ENCODE measurements at regions not wholly inside any gene's neighbourhood (a gene's known extent, or its start where the extent isn't known, plus 50 kb on each side); places are given as distances from the start of the nearest gene placed in this dataset.

- TF ChIP-seq GATA2 (IDR thresholded peaks at IDR 0.05; ENCODE audit: low read depth, low read length) = no peak
- TF ChIP-seq GATA3 (IDR thresholded peaks at IDR 0.05; ENCODE audit: low read depth, low read length) = no peak
These were observed 97.5 kb upstream of the COPS8 start for GRCh38 chr2:236988216-236988615.

GRCh38 chr2:236988690-236989624 lies 96.7 kb upstream of the COPS8 start:
- TF ChIP-seq GATA2 (IDR thresholded peaks at IDR 0.05; ENCODE audit: low read depth, low read length) (no peak), GATA3 (IDR thresholded peaks at IDR 0.05; ENCODE audit: low read depth, low read length) (no peak)

- no peak for TF ChIP-seq GATA2 (IDR thresholded peaks at IDR 0.05; ENCODE audit: low read depth, low read length)
- no peak for TF ChIP-seq GATA3 (IDR thresholded peaks at IDR 0.05; ENCODE audit: low read depth, low read length)
These were observed 95.1 kb upstream of the COPS8 start for GRCh38 chr2:236990552-236990951.

DNA sequence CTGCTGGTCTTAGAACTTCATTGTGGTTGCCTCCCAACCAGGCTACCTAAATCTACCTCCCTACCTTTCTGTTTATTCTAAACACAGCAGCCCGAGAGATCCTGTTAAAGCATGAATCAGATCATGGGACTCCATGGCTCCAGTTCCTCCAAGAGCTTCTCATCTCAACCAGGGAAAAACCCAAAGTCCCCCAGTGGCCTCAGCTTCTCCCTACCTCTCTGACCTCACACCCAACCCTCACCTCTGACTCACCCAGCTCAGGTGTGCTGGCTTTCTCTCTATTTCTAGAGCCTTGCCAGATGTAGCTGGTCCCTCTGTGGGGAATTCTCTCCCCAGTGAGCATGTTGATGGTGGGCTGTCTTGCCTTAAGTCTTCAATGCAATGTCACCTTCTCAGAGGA lies 93.8 kb upstream of the COPS8 start:
- TF ChIP-seq GATA2 (IDR thresholded peaks at IDR 0.05; ENCODE audit: low read depth, low read length) (no peak), GATA3 (IDR thresholded peaks at IDR 0.05; ENCODE audit: low read depth, low read length) (no peak)

- no peak for TF ChIP-seq GATA2 (IDR thresholded peaks at IDR 0.05; ENCODE audit: low read depth, low read length)
- TF ChIP-seq GATA3 (IDR thresholded peaks at IDR 0.05; ENCODE audit: low read depth, low read length) = no peak
These were observed 92.4 kb upstream of the COPS8 start for GRCh38 chr2:236993286-236993685.

GRCh38 chr2:236994361-236994760 lies 91.3 kb upstream of the COPS8 start:
- TF ChIP-seq GATA3 (IDR thresholded peaks at IDR 0.05; ENCODE audit: low read depth, low read length) (no peak), GATA2 (IDR thresholded peaks at IDR 0.05; ENCODE audit: low read depth, low read length) (no peak)

GRCh38 chr2:236997069-236997715 lies 88.5 kb upstream of the COPS8 start:
- TF ChIP-seq GATA3 (IDR thresholded peaks at IDR 0.05; ENCODE audit: low read depth, low read length) = no peak
- TF ChIP-seq GATA2 (IDR thresholded peaks at IDR 0.05; ENCODE audit: low read depth, low read length) = no peak

GRCh38 chr2:236998236-236998635 lies 87.5 kb upstream of the COPS8 start:
- TF ChIP-seq GATA3 (IDR thresholded peaks at IDR 0.05; ENCODE audit: low read depth, low read length) = no peak
- no peak for TF ChIP-seq GATA2 (IDR thresholded peaks at IDR 0.05; ENCODE audit: low read depth, low read length)

GRCh38 chr2:236998758-236999157 lies 86.9 kb upstream of the COPS8 start:
- no peak for TF ChIP-seq GATA2 (IDR thresholded peaks at IDR 0.05; ENCODE audit: low read depth, low read length)
- TF ChIP-seq GATA3 (IDR thresholded peaks at IDR 0.05; ENCODE audit: low read depth, low read length) = no peak

DNA sequence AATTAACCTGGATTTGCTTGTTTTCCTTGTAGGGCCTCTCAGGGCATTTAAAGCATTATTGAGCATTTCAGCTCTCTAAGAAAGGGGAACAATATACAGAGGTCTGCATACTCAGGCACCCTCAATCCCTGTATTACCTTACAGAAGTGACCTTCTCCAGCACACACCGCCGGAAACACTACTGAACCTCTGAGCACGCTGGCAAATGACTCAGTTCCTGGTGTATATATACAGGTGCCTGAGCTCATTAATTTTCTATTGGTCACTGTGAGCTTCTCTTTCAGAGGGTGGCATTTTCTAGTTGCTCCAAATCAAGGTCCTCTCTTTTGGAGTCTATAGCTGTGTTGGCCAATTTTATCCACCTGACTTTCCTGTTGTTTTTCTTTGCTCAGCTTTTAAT lies 85.2 kb upstream of the COPS8 start:
- TF ChIP-seq GATA2 (IDR thresholded peaks at IDR 0.05; ENCODE audit: low read depth, low read length) (no peak), GATA3 (IDR thresholded peaks at IDR 0.05; ENCODE audit: low read depth, low read length) (no peak)

- TF ChIP-seq GATA3 (IDR thresholded peaks at IDR 0.05; ENCODE audit: low read depth, low read length) = no peak
- TF ChIP-seq GATA2 (IDR thresholded peaks at IDR 0.05; ENCODE audit: low read depth, low read length) = no peak
These were observed 74.4 kb upstream of the COPS8 start for GRCh38 chr2:237011206-237011795.

- TF ChIP-seq GATA2 (IDR thresholded peaks at IDR 0.05; ENCODE audit: low read depth, low read length) = no peak
- no peak for TF ChIP-seq GATA3 (IDR thresholded peaks at IDR 0.05; ENCODE audit: low read depth, low read length)
These were observed 73.7 kb upstream of the COPS8 start for GRCh38 chr2:237012004-237012403.

DNA sequence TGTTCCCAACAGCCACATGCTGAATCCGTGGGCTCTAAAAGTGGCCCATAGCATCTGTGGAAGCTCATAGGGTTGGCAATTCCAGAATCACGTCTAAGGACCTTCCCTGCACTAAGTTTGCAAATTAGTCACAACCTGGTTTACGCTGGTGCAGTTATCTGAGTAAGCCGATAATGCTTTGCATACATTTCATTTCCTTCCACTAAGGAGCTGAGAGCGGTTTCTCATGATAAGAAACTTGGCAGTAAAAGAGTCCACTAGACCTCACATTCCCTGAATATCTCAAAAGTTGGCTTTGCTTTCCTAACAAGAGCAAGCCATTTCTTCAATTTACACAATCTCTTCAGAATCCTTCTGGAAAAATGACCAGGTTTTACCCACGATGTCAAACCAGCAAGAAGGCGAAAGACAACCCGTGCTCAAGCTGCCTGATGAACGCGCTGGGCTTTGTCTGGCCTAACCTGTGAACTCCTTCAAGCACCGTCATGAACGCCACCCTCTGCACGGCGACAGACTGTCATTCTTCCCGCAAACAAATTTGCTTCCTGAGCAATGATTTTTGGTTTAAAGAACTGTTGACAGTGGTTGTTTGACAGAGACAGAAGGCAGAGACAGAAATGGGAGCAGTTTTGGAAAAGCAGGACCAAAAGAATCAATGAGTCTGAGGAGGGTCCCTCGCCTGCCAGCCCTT lies 73.0 kb upstream of the COPS8 start:
- TF ChIP-seq GATA2 (IDR thresholded peaks at IDR 0.05; ENCODE audit: low read depth, low read length) (no peak), GATA3 (IDR thresholded peaks at IDR 0.05; ENCODE audit: low read depth, low read length) (no peak)

Measured in SH-SY5Y (cell line).